Vagina (tissue), 2 donors: ENCODE measurements at regions not wholly inside any gene's neighbourhood (a gene's known extent, or its start where the extent isn't known, plus 50 kb on each side); places are given as distances from the start of the nearest gene placed in this dataset.

Source experiments
- POLR2A ChIP-seq, 2 donors: fragments of 450-650 bp; IDR thresholded peaks; one replicate each; pipeline ENCODE4 v1.6.1; 2017; ENCODE audit warnings: antibody characterized with exemption in 2 of 2, mild to moderate bottlenecking in 2 of 2, moderate library complexity in 2 of 2
- TF ChIP-seq, protein P1 (sequence below), 3 experiments: fragments of 450-650 bp in 2 of 3; fragments of 200-600 bp in 1 of 3; sonication (generic) in 1 of 3; IDR thresholded peaks; one replicate each; pipeline ENCODE4 v1.5.1; 2017 to 2019; ENCODE audit warnings: antibody characterized with exemption in 3 of 3, mild to moderate bottlenecking in 2 of 3, moderate library complexity in 2 of 3

DNA sequence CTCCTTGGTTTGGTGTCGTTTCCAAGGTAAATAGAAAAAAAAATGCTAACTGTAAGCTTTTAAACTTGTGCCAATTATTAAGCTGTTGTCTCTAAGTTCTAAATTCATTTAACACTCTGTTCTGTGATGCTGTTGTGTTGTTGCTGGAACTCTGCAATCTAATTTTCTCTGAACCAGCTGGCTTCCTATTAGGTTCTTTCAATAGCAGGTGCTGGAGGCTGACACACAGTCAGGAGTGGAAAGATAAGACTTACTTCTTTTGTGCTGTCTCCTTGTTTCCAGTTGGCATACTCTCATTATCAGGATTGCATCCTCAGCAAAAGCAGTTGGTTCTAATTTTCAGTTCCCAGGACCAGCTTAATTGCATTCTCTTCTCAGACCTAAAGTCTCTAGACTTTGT is 1252.6 kb upstream of the NUDT12 start:
- TF ChIP-seq, protein P1, sequence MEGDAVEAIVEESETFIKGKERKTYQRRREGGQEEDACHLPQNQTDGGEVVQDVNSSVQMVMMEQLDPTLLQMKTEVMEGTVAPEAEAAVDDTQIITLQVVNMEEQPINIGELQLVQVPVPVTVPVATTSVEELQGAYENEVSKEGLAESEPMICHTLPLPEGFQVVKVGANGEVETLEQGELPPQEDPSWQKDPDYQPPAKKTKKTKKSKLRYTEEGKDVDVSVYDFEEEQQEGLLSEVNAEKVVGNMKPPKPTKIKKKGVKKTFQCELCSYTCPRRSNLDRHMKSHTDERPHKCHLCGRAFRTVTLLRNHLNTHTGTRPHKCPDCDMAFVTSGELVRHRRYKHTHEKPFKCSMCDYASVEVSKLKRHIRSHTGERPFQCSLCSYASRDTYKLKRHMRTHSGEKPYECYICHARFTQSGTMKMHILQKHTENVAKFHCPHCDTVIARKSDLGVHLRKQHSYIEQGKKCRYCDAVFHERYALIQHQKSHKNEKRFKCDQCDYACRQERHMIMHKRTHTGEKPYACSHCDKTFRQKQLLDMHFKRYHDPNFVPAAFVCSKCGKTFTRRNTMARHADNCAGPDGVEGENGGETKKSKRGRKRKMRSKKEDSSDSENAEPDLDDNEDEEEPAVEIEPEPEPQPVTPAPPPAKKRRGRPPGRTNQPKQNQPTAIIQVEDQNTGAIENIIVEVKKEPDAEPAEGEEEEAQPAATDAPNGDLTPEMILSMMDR (IDR thresholded peaks at IDR 0.05): no peak
- no peak for TF ChIP-seq POLR2A (IDR thresholded peaks at IDR 0.05)
